WTC11 (cell line): ENCODE measurements at regions not wholly inside any gene's neighbourhood (a gene's known extent, or its start where the extent isn't known, plus 50 kb on each side); places are given as distances from the start of the nearest gene placed in this dataset.

Source experiments
- ATAC-seq: fragments of 200-7000 bp; cut with Tn5 transposase; 2 replicates; pipeline ENCODE4 v1.10.0; 2021; ENCODE audit warnings: mild to moderate bottlenecking, moderate library complexity
- CTCF ChIA-PET: fragments of 300-600 bp; sonication (Branson Sonifier 250); formaldehyde crosslinking; loops from one replicate; lab custom pipeline; 2021; ENCODE audit warnings: antibody characterized with exemption; lab: Charles Lee
- POLR2A ChIA-PET: fragments of 350-600 bp; sonication (Branson Sonifier 250); formaldehyde crosslinking; loops from one replicate; lab custom pipeline; 2021; ENCODE audit warnings: antibody characterized with exemption; lab: Charles Lee
- DNase-seq: peaks from one replicate; pipeline ENCODE4 v3.0.0; 2021; ENCODE audit warnings: low spot score
- H3K27ac Mint-ChIP-seq: 2 replicates; pipeline ENCODE4 v1.8.0; 2021; ENCODE audit warnings: mixed read lengths
- H3K27me3 Mint-ChIP-seq: 2 replicates; pipeline ENCODE4 v1.8.0; 2021; ENCODE audit warnings: low read depth, mild to moderate bottlenecking, moderate library complexity, mixed read lengths
- H3K36me3 Mint-ChIP-seq: 2 replicates; pipeline ENCODE4 v1.8.0; 2021; ENCODE audit warnings: mixed read lengths
- H3K4me1 Mint-ChIP-seq: 2 replicates; pipeline ENCODE4 v1.8.0; 2022; ENCODE audit warnings: mixed read lengths
- H3K4me3 Mint-ChIP-seq: 2 replicates; pipeline ENCODE4 v1.8.0; 2021; ENCODE audit warnings: mild to moderate bottlenecking, moderate library complexity, mixed read lengths
- H3K9me3 Mint-ChIP-seq: 2 replicates; pipeline ENCODE4 v1.8.0; 2021; ENCODE audit warnings: mixed read lengths
- FOXP1 ChIP-seq: sonication (generic); formaldehyde crosslinking; IDR thresholded peaks from 2 replicates; pipeline ENCODE4 v1.8.0; 2022; ENCODE audit warnings: missing genetic modification reagents, mild to moderate bottlenecking, moderate library complexity, borderline replicate concordance
- NFE2L1 ChIP-seq: sonication (generic); formaldehyde crosslinking; IDR thresholded peaks from 2 replicates; pipeline ENCODE4 v1.8.1; 2023; ENCODE audit warnings: missing genetic modification reagents
- NR1H2 ChIP-seq: sonication (generic); formaldehyde crosslinking; IDR thresholded peaks from 2 replicates; pipeline ENCODE4 v1.9.0; 2021; ENCODE audit warnings: mild to moderate bottlenecking, moderate library complexity, missing genetic modification reagents
- PRDM15 ChIP-seq: sonication (generic); formaldehyde crosslinking; IDR thresholded peaks from 2 replicates; pipeline ENCODE4 v1.8.0; 2022; ENCODE audit warnings: missing genetic modification reagents
- SOX15 ChIP-seq: fragments of 250-450 bp; sonication (Bioruptor Pico); IDR thresholded peaks from 2 replicates; pipeline ENCODE4 v1.9.0; 2021; ENCODE audit warnings: mild to moderate bottlenecking
- TCF7 ChIP-seq: sonication (generic); formaldehyde crosslinking; IDR thresholded peaks from 2 replicates; pipeline ENCODE4 v1.8.0; 2022; ENCODE audit warnings: mild to moderate bottlenecking, low read depth, missing genetic modification reagents, moderate library complexity
- USF1 ChIP-seq: sonication (generic); formaldehyde crosslinking; IDR thresholded peaks from 2 replicates; pipeline ENCODE4 v1.8.0; 2022; ENCODE audit warnings: mild to moderate bottlenecking, missing genetic modification reagents
- ZNF121 ChIP-seq: sonication (generic); formaldehyde crosslinking; IDR thresholded peaks from 2 replicates; pipeline ENCODE4 v1.8.0; 2023; ENCODE audit warnings: missing genetic modification reagents
- ZNF219 ChIP-seq: sonication (generic); formaldehyde crosslinking; IDR thresholded peaks from 2 replicates; pipeline ENCODE4 v1.8.0; 2023; ENCODE audit warnings: missing genetic modification reagents, mild to moderate bottlenecking, borderline replicate concordance
- ZNF317 ChIP-seq: sonication (generic); formaldehyde crosslinking; IDR thresholded peaks from 2 replicates; pipeline ENCODE4 v1.8.1; 2023; ENCODE audit warnings: low read depth, mild to moderate bottlenecking, moderate library complexity, missing genetic modification reagents, borderline replicate concordance
- ZNF671 ChIP-seq: fragments of 250-450 bp; sonication (Bioruptor Pico); IDR thresholded peaks from 2 replicates; pipeline ENCODE4 v1.8.0; 2021; ENCODE audit warnings: mild to moderate bottlenecking
- TF ChIP-seq, protein P1 (sequence below): sonication (generic); formaldehyde crosslinking; IDR thresholded peaks from 2 replicates; pipeline ENCODE4 v1.8.1; 2022; ENCODE audit warnings: mild to moderate bottlenecking, moderate library complexity, missing genetic modification reagents
- TF ChIP-seq, protein P2 (sequence below): fragments of 250-450 bp; sonication (Bioruptor Pico); IDR thresholded peaks from 2 replicates; pipeline ENCODE4 v2.1.2; 2022; ENCODE audit warnings: mild to moderate bottlenecking, moderate library complexity
- TF ChIP-seq, protein P3 (sequence below): sonication (generic); formaldehyde crosslinking; IDR thresholded peaks from 2 replicates; pipeline ENCODE4 v1.8.0; 2023; ENCODE audit warnings: missing genetic modification reagents
- TF ChIP-seq, protein P4 (sequence below): sonication (generic); formaldehyde crosslinking; IDR thresholded peaks from 2 replicates; pipeline ENCODE4 v1.8.0; 2023; ENCODE audit warnings: mild to moderate bottlenecking, missing genetic modification reagents
- TF ChIP-seq, protein P5 (sequence below): sonication (generic); formaldehyde crosslinking; conservative IDR thresholded peaks from 2 replicates; pipeline ENCODE4 v1.8.1; 2023; ENCODE audit warnings: mild to moderate bottlenecking, low read depth, missing genetic modification reagents, moderate library complexity

- TF ChIP-seq, protein P1, sequence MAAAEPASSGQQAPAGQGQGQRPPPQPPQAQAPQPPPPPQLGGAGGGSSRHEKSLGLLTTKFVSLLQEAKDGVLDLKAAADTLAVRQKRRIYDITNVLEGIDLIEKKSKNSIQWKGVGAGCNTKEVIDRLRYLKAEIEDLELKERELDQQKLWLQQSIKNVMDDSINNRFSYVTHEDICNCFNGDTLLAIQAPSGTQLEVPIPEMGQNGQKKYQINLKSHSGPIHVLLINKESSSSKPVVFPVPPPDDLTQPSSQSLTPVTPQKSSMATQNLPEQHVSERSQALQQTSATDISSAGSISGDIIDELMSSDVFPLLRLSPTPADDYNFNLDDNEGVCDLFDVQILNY (CRISPR knock-in tag): no peak
- TF ChIP-seq FOXP1 (CRISPR knock-in tag) (no peak), ZNF219 (CRISPR knock-in tag) (no peak), TCF7 (CRISPR knock-in tag) (no peak), ZNF121 (CRISPR knock-in tag) (no peak)
- TF ChIP-seq, protein P2, sequence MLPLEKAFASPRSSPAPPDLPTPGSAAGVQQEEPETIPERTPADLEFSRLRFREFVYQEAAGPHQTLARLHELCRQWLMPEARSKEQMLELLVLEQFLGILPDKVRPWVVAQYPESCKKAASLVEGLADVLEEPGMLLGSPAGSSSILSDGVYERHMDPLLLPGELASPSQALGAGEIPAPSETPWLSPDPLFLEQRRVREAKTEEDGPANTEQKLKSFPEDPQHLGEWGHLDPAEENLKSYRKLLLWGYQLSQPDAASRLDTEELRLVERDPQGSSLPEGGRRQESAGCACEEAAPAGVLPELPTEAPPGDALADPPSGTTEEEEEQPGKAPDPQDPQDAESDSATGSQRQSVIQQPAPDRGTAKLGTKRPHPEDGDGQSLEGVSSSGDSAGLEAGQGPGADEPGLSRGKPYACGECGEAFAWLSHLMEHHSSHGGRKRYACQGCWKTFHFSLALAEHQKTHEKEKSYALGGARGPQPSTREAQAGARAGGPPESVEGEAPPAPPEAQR (CRISPR knock-in tag): no peak
Measured at GRCh38 chr4:43680421-43680820, 768.2 kb downstream of the KCTD8 start (continued).

DNA sequence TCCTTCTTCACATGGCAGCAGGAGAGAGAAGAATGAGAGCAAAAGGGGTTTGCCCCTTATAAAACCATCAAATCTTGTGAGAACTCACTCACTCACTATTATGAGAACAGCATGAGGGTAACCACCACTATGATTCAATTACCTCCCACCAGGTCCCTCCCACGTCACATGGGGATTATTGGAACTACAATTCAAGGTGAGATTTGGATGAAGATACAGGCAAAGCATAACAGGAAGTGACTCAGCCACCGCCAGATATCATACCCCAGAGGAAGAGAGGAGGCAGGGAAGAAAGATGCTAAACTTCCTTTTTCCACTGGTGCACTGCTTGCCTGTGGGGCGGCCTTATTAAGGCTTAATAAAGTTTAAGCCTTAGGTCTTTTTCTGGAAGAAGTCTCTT is 766.1 kb downstream of the KCTD8 start:
- ATAC-seq: no peak
- CTCF ChIA-PET: no interaction called here
- H3K36me3 Mint-ChIP-seq: no peaks in the 10 kb centered on the region
- TF ChIP-seq ZNF317 (CRISPR knock-in tag) (no peak), NFE2L1 (CRISPR knock-in tag) (no peak), SOX15 (CRISPR knock-in tag) (no peak), USF1 (CRISPR knock-in tag) (no peak)
- TF ChIP-seq, protein P3, sequence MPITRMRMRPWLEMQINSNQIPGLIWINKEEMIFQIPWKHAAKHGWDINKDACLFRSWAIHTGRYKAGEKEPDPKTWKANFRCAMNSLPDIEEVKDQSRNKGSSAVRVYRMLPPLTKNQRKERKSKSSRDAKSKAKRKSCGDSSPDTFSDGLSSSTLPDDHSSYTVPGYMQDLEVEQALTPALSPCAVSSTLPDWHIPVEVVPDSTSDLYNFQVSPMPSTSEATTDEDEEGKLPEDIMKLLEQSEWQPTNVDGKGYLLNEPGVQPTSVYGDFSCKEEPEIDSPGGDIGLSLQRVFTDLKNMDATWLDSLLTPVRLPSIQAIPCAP (CRISPR knock-in tag): no peak
- TF ChIP-seq, protein P1 (CRISPR knock-in tag): no peak
- TF ChIP-seq, all 79 proteins: peak for 0
- Mint-ChIP-seq H3K4me1 (no peaks in the 10 kb centered on the region), H3K4me3 (no peak overlapping the region), H3K27ac (no peak overlapping the region), H3K9me3 (peaks cover 9% of the 10 kb centered on the region), H3K27me3 (no peaks in the 10 kb centered on the region)
- POLR2A ChIA-PET: no interaction called here
- DNase-seq: no peak

- no peak overlapping the region for H3K27ac Mint-ChIP-seq
- H3K9me3 Mint-ChIP-seq: peaks cover 22% of the 10 kb centered on the region
- ChIA-PET CTCF (no interaction called here), POLR2A (no interaction called here)
- H3K4me1 Mint-ChIP-seq: no peaks in the 10 kb centered on the region
- peaks cover 4% of the 10 kb centered on the region for H3K36me3 Mint-ChIP-seq
- H3K27me3 Mint-ChIP-seq: no peaks in the 10 kb centered on the region
- DNase-seq (no peak), ATAC-seq (no peak)
- no peak overlapping the region for H3K4me3 Mint-ChIP-seq
- TF ChIP-seq, protein P1 (CRISPR knock-in tag): no peak
- TF ChIP-seq NR1H2 (CRISPR knock-in tag) (no peak), ZNF671 (CRISPR knock-in tag) (no peak), PRDM15 (CRISPR knock-in tag) (no peak)
- TF ChIP-seq, protein P4, sequence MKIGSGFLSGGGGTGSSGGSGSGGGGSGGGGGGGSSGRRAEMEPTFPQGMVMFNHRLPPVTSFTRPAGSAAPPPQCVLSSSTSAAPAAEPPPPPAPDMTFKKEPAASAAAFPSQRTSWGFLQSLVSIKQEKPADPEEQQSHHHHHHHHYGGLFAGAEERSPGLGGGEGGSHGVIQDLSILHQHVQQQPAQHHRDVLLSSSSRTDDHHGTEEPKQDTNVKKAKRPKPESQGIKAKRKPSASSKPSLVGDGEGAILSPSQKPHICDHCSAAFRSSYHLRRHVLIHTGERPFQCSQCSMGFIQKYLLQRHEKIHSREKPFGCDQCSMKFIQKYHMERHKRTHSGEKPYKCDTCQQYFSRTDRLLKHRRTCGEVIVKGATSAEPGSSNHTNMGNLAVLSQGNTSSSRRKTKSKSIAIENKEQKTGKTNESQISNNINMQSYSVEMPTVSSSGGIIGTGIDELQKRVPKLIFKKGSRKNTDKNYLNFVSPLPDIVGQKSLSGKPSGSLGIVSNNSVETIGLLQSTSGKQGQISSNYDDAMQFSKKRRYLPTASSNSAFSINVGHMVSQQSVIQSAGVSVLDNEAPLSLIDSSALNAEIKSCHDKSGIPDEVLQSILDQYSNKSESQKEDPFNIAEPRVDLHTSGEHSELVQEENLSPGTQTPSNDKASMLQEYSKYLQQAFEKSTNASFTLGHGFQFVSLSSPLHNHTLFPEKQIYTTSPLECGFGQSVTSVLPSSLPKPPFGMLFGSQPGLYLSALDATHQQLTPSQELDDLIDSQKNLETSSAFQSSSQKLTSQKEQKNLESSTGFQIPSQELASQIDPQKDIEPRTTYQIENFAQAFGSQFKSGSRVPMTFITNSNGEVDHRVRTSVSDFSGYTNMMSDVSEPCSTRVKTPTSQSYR (CRISPR knock-in tag): no peak
- TF ChIP-seq, protein P2 (CRISPR knock-in tag): no peak
- TF ChIP-seq, protein P5, sequence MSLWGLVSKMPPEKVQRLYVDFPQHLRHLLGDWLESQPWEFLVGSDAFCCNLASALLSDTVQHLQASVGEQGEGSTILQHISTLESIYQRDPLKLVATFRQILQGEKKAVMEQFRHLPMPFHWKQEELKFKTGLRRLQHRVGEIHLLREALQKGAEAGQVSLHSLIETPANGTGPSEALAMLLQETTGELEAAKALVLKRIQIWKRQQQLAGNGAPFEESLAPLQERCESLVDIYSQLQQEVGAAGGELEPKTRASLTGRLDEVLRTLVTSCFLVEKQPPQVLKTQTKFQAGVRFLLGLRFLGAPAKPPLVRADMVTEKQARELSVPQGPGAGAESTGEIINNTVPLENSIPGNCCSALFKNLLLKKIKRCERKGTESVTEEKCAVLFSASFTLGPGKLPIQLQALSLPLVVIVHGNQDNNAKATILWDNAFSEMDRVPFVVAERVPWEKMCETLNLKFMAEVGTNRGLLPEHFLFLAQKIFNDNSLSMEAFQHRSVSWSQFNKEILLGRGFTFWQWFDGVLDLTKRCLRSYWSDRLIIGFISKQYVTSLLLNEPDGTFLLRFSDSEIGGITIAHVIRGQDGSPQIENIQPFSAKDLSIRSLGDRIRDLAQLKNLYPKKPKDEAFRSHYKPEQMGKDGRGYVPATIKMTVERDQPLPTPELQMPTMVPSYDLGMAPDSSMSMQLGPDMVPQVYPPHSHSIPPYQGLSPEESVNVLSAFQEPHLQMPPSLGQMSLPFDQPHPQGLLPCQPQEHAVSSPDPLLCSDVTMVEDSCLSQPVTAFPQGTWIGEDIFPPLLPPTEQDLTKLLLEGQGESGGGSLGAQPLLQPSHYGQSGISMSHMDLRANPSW (CRISPR knock-in tag): no peak
Measured at GRCh38 chr4:43690116-43690515, 758.5 kb downstream of the KCTD8 start.
